ENCODE measurements at regions not wholly inside any gene's neighbourhood (a gene's known extent, or its start where the extent isn't known, plus 50 kb on each side); places are given as distances from the start of the nearest gene placed in this dataset.
"Not testable (repeated sequence)": the region's sequence is repeated elsewhere in the genome, so short reads cannot be mapped to it uniquely, and the experiment has no call there.

DNA sequence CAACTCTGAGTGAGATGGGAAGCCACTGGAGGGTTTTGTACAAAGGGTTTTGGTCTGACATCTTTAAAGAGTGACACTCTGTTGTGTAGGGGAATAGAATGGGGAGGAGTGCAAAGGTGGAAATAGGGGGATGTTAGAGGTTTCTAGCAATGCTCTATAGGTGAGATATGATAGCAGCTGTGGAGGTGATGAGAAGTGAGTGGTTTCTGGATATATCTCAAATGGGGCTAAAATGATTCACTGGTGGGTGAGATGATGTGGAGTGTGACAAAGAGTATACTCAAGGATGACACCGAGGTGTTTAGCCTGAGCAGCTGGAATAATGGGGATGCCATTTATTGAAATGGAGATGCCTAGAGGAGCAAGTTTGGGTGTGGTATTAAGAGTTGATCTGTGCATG lies 426.4 kb downstream of the PCNX1 start:
- no peak for DNase-seq

DNA sequence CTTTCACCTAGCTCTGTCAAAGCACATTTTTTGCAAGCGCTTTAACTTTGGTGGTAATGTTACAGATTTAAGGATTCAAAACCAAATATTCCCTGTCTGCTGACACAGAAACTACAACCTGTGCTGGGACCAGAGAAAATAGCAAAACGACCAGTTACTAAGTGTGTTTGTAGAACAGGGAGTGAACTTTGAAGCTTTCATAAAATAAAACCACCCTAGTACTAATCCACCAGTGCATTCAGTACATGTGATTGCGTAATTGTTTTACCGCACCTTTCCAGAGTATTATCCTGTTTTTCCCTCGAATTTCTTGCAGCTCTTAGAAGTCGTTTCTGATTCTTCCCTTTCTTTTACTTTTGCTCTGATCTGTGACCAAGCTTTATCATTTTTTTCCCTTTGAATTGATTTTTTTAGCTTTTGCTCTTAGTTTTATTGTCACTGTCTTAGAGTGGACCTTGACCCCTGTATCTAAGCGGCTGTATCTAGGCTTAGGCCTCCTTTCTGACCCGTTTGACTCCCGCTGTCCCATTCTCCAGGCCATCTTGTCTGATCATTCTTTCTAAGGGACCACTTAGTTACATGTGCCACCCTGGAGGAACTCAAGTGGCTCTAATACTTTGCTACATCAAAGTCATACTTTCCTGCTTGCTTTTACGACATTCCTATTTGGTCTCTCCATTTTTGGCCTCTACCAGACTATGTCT lies 429.4 kb downstream of the PCNX1 start:
- no peak for DNase-seq

DNA sequence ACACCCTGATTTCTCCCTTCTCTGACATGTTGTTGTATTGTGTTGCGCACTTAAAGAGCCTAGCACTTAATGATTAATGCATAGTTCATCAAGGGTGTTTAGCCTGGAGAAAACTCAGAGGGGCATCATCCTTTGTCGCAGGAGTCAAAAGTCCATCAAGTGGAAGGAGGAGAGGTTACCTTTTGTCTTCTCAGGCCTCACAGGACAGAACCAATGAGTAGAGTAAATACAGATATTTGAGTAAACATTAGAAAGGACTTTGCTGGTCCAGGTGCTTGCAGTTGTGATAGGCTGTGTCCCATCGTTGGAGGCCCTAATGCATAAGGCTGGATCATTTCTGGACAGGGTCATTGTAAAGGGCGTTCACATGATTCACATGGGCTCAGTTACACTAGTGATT lies 430.9 kb downstream of the PCNX1 start:
- no peak for DNase-seq

DNA sequence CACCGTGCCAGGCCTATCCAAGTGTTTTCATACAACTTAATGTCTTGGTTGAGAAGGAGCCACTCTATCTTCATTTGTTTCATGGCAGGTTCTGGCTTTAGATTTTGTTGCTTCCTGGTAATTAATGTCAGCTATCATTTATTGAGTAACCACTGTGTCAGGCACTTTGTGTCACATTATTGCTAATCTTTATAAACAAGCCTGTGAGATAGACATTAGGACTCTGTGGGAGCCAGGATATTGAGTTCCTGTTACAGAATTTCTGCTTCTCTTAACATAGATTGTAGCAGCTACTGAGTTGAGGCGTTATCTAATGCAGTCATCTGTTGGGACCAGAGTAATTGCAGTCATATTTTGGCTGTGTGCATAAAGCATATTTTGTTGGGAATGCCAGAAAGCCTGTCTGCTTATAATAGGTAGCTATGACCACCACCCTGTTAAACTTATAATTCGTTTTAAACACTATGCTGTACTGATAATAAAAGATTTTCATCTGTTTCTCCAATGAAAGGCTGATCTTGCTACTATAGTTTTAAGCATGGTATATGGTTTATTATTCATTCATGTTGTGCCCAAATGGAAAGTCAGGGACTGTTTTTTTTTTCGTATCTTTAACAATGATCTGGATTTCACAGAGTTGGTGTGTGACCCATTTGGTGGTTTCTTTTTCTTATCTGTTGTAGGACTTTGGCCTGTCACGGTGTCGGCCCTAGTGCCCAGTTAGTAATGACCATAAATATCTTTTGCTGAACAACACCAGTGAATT lies 432.6 kb downstream of the PCNX1 start:
- peak; percentile 47 to 62 for DNase-seq

DNA sequence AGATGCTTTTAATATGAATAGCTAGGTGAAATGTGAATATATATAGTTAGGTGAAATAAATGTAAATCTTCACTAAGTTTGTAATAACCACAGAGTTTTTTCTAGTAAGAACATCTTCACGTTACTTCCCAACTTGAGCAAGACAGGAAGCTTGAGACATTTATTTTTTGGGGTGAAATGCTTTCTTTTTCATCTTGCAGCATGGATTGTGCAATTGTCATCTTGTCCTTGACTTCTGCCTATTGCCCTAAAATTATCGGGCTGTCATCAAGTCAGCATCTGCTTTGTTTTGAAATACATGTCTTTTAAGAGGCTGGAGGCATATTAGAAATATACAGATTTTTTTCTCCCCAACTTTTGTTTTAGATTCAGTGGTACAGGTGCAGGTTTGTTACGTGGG lies 433.9 kb downstream of the PCNX1 start:
- peak; percentile 86 to 91 for DNase-seq

DNA sequence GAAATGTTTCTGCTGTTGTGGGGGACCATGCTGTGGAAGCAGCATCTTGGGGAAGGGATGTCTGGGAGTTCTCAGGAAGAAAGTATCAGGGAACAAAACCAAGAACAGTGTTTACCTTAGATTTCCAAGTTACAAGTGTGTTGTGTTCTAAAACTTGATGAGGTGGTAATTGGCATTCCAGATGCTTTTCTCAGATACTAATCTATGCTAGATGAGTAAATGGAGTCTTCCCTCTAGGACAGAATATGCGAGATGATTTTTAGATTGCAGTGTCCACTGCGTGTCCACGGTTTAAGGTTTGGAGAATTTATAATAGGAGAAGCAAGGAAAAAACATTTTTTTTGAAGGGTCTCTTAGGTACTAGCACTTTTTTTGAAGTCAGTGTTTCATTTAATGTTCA lies 436.5 kb downstream of the PCNX1 start:
- DNase-seq = no peak

DNA sequence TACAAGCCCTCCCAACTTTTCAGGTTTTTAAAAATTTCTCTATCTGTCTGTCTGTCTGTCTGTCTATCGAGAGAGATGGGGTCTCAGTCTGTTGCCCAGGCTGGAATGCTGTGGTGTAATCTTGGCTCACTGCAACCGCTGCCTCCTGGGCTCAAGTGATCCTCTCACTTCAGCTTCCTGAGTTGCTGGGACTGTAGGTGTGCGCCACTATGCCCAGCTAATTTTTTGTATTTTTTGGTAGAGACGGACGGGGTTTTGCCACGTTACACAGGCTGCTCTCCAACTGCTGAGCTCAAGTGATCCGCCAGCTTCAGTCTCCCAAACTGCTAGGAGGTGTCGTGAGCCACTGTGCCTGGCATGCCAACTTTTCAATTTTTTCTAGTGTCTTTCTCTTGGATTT lies 437.2 kb downstream of the PCNX1 start:
- no peak for DNase-seq

DNA sequence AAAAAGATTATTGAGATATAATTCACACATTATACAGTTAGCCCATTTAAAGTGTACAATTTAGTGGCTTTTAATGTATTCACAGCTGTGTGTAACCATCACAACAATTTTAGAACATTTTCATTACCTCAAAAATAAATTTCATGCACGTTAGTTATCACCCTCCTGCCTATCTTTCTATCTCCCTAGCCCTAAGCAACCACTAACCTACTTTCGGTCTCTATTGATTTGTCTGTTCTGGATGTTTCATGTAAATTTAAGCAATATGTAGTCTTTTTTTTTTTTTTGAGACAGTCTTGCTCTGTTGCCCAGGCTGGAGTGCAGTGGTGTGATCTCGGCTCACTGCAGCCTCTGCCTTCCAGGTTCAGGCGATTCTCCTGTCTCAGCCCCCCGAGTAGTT lies 439.4 kb downstream of the PCNX1 start:
- DNase-seq = no peak

DNA sequence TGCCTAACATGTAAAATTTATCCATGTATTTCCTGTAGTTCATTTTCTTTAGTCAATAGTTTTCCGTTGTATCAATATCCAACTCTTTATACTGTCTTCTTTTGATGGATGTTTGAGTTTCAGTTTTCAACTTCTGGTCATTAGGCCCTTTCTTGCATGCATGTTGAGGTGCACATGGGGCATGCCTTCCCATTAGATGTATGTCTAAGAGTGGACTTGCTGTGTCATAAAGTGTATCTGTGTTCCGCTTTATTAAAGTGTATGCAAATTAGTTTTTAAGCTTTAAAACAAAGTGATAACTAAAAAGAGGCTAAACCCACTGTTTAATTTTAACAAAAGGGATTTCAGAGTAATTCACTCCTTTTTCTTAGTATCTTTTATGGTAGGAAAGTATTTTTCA lies 441.1 kb downstream of the PCNX1 start:
- DNase-seq = no peak

DNA sequence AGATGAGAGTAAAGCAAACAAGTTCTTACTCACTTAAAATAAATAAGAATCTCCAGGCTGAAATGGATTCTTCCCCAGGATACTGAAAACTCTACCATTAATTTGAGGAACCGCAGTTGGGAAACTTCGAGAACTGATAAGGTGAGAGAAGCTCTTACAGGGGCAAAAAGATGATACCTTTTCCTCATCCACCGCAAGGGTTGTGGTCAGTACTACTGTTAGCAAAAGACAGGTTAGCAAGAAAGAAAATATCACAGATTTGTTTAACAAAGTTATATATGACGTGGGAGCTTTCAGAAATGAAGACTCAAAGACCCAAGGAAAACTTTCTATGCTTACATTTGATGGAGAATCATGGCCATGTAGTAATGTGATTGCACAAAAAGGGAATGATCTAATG lies 441.6 kb downstream of the PCNX1 start:
- no peak for DNase-seq

DNA sequence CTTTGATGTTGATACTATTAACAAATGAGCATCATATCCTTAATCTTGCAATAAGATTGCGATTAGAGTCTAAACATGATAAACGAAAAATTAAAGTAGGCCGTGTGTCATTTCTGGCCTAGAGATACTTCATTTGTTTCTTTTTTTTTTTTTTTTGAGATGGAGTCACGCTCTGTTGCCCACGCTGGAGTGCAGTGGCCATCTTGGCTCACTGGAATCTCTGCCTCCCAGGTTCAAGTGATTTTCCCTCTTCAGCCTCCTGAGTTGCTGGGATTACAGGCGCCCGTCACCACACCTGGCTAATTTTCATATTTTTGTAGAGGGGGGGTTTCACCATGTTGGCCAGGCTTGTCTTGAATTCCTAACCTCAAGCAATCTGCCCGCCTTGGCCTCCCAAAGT lies 446.9 kb downstream of the PCNX1 start:
- no peak for DNase-seq

DNA sequence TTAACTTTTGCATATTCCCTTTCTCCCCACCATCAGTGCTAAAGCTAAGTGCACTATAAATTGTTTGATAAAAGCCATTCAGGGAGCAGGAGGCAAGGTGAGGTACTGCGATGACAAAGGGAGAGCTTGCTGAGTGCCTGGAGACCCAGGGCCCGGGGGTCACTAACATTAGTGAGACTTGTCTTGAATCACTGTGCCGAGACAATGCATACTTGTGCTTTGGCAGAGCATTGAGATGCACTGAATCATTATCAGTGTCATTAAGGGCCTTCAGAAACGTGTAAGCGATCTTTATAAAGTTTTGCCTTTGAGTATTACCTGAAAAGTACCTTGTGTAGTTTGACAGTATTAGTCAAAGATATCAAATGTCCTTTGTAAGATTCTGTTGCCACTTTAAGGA lies 447.5 kb downstream of the PCNX1 start:
- DNase-seq = no peak

DNA sequence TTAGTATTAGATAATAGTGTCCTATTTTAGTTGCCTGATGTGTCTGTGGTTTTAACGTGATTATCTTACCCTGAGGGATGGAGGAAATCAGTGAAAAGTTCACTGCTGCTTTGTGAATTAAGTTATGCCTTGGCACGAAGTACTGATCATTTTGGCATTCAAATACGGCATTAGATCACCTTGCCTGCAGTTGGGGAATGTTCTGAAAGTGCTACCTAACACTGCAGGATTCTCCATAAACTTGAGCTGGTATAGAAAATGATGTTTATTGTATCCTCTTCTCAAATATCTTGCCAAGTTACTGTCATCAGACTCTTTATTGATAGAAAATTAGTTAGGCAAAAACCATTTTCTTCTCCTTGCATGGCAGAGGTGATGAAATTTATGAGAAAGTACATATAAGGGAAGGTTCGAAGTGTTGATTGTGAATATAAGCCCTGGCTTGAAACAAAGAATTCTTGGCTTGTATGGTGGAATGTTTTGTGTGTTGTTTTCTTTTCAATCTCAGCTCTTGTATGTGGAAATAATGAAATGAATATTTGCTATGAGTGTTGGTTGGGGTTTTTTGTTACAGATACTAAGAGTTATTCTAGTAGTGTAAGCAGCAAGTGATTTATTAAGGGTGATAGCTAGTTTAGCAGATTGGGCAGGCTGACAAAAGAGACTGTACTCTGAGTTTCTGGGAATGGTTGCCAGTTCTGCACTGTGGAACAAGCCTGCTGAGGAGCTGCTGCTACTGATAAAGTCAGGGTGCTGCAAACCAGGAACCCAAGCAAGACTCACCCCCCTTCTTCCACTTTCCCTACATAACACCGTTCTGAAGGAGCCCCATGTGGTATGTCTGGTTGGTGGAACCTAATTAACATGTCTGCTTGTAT lies 448.3 kb downstream of the PCNX1 start:
- DNase-seq = no peak

DNA sequence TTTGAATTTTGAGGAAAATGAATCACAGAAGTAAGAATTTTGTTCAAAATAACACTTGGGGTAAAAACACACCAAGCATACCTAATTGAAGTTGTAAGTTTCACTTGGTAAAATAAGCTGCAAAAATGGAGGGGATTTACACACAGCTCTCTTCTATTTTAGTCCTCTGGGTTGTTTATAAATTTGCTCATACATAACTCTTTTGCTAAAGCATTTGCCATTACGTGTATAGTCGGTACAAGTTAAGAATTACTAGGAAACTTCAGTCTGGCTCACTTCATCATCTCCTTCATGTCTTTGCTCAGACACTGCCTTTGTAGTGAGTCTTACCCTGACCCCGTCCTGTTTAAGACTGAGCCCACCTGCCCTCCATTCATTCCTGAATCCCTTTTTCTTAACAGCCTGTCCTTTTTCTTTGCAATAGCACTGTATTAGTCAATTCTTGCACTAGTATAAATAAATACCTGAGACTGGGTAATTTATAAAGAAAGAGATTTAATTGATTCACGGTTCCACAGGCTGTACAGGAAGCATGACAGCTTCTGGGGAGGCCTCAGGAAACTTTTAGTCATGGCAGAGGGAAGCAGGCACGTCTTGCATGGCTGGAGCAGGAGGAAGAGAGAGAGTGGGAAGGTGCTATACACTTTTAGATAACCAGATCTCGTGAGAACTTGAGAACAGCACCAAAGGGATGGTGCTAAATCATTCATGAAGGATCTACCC lies 451.1 kb downstream of the PCNX1 start:
- no peak for DNase-seq

DNA sequence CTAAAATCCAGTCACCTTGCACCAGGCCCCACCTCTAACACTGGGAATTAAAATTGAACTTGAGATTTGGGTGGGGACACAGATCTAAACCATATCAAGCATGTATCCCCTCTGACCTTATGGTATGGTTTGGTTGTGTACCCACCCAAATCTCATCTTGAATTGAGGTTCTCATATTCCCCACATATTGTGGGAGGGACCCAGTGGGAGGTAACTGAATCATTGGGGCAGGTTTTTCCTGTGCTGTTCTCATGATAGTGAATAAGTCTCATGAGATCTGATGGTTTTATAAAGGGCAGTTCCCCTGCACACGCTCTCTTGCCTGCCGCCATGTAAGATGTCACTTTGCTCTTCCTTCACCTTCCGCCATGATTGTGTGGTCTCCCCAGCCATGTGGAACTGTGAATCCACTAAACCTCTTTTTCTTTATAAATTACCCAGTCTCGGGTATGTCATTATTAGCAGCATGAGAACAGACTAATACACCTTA lies 451.7 kb downstream of the PCNX1 start:
- DNase-seq = not testable (repeated sequence)

DNA sequence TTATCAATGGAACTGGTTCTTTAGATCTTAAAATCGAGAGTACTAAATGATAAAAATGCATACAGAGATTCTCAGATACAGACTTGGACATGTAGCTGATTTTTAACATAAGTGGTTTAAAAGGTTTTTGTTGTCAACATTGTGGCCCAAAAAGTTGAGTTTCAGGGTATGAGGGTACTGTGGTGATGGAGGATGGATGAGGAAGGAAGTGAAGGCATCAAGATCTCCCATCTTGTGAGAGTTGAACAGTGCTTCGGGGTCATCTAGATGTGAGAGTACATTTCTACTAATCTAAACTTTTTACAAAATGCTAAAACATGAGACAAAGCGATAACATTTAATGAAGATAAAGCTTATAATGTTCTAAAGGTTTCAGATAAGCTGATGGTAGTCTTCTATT lies 452.6 kb downstream of the PCNX1 start:
- no peak for DNase-seq

DNA sequence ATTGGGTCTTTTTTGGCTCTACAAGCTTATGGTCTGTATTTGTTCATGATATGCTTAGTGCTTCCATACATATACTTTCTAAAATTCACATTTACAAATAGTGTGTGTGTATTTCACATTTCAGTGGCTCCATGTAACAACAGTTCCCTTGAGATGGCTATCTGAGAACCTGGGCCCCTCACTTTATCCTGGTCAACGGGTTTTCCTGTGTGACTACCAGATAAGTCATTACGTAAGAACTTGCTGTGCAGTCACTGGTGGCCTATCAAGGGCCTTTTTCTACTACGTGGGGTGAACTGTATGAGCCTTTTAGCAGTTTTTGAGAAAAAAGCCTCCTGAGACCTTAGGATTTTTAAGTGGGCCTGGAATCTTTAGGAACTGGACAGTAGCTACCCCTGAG lies 454.1 kb downstream of the PCNX1 start:
- DNase-seq = peak; percentile 58 to 72

DNA sequence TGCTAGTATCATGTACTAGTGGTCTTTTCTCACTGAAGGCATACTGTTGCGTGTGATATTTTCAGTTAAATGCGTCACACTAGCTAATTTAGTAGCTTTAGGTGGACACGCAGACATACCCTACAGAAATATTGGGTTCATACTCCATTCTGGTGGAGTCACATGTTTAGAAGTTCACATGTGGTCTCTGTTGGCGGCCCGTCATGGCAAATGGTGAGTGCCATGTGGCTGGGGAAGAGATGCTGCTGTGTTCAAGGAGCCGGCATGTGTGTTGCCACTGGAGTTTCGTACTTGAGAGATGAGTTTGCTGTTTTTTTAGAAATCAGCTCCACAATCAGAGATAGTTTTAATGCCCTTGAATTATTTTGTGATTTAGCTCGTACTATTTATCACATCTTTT lies 454.6 kb downstream of the PCNX1 start:
- no peak for DNase-seq

DNA sequence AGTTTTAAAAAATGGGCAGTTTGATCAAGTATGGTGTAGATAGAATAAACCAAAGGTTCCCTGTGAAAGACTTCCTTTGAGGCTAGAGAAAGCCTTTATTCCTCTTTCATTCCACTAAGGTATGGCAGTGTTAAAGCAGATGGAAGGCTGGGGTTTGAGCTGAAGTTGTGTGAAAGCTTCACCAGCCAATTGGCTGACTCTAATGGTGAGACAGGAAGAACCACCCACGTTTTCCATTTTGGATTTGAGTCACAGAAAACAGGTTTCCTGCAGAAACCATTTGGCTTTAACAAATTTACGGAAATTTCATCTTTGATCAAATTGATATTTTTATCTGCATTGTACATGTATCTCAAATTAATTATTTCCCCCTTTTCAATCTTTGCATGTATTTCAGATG lies 455.0 kb downstream of the PCNX1 start:
- no peak for DNase-seq

DNA sequence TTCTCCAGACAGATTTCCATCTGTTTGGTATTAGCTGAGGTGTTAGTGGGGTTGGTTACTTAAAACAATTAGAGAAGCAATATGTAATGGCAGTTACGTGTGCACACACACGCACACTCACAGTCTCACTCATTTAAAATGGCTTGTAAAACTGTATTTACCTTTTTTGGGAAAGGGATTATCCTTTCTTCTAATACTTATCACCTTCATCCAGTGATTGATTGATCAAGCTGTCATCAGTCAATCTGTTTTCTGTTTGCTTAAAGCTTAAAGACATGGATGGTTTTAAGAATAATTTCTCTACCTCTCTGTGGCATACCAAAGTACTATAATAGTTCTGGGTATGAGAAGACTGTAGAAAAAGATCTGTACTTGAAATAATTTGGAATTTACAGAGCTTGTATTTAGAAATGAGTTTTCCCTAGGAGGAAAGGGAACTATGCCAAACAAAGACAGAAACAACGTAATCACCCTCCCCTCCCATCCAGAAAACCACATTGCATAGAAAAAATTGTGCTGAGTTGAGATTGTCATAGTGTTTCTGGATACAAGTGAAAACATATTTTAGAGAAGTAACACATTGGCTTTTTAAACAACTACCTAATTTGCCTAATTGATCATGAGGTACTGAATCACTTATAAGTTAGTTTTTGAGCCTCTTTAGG lies 455.8 kb downstream of the PCNX1 start:
- peak; percentile 89 to 92 for DNase-seq

DNA sequence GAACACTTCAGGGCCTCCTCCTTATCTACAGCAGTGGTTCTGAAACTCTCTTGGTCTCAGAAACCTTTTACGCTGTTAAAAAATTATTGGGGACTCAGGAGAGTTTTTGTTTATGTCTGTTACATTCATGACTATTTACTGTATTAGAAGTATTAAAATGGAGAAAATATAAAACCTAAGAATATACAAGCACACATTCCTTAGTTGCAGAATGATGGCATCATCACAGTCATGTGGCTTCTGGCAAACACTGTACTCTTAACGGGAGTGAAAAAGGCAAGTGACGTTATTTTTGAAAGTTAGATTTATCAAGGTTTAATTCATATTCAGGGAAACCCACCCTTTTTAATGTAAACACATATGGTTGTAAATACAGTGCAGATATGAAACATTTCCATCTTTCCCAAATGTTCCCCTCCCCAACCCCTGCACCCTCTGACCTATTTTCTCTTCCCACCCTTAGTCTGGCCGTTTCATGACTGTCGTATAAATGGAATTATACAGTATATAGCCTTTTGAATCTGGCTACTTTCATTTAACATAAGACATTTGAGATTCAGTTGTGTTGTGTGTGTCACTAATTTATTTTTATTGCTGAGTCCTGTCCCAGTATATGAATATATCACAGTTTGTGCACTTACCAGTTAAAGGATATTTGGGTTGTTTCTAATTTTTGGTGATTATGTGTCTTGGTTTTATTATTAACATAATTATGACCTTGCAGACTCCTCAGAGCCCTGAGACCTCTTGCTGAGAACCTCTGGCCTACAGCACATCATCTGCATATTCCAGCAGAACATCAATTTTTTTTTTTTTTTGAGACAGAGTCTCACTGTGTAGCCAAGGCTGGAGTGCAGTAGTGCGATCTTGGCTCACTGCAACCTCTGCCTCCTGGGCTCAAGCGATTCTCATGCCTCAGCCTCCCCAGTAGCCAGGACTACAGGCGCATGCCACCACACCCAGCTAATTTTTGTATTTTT lies 457.0 kb downstream of the PCNX1 start:
- DNase-seq = peak; percentile 35 to 45

All from inflammatory macrophage treated with lipopolysaccharide for 1 hour (primary cell).